GM18907 (cell line): ENCODE measurements at regions not wholly inside any gene's neighbourhood (a gene's known extent, or its start where the extent isn't known, plus 50 kb on each side); places are given as distances from the start of the nearest gene placed in this dataset.

Experiments used
- ATAC-seq: cut with Tn5 transposase; IDR thresholded peaks from one replicate; pipeline ENCODE4 v1.9.1; 2021; ENCODE audit warnings: mild to moderate bottlenecking, moderate library complexity; ENCODE audit not compliant: unreplicated experiment

DNA sequence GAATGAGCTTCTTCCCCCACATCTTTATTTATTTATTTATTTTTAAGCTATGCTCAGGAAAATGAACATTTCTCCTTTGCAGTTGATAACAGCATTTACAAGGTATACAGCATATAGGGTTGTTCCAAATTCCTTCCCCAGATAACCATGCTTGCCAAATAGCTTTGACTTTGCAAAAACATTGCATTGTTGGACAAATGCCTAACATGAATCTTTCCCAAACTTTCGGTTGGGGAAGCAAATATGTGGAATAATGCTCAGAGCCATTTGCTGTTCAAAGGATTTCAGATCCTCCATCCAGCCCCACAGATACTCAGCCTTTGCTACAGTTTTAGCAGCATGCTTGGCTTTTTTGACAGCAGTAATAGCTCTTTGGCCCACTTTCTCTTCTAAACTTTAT is 127.2 kb upstream of the AGA start:
- no peak for ATAC-seq

GRCh38 chr4:177573507-177573906 is 131.3 kb upstream of the AGA start:
- no peak for ATAC-seq

- ATAC-seq, result no peak
Measured at GRCh38 chr4:177574446-177574845, 132.2 kb upstream of the AGA start.

GRCh38 chr4:177579649-177580048 is 137.4 kb upstream of the AGA start:
- no peak for ATAC-seq

DNA sequence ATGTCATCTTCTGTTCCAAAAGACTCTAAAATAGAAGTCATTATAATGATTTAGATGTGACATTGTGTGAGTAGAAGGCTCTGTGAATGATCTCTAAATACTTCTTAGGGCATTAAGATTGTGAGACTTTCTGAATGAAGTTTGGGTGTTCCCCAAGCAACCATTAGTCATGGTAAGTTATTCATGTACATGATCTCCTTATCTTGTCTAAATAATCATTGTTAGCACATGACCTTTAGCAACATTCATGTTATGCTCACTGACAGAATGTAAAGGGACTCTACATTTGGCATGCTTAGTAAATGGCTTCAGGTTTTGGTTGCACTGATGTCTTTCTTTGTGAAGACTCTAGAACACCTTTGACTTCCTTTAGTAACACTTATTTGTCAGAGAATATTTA is 140.8 kb upstream of the AGA start:
- no peak for ATAC-seq

DNA sequence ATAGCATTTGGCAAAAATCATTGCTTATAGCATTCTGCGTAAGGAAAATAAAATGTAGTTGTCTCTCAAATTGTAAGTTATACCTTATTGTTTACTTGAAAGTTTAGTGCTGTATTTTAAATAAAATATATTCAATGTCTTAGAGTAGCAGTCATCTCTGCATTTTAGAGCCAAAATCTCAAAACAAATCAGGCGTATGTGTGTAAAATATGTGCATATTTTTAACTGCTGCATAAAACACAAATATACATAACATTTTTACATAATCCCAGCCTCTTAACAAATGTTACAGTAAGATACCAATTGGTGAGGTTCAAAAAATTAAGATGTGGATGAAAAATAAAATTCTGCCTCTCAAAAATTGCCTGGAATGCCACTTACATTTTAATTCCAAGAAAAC is 145.8 kb upstream of the AGA start:
- no peak for ATAC-seq

DNA sequence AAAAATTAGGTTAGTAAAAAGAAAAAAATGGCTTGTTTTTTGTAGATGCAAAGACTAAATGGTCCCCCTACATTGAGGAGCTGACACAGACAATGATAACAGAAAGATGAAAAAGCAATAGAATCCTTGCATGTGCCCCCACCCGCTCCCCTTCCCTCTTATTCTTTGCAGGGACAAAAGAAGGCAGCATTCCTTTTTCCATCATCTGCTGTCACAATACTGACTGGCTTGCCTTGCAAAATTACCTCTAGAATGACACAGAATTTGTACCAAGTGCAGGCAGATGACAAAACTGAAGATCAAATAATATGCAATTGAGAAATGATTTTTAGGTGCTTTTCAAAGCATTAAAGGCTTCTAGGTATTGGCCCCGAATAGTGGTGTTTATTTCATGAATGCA is 153.1 kb upstream of the AGA start:
- ATAC-seq, result no peak

- ATAC-seq, result no peak
Measured at GRCh38 chr4:177596035-177596434, 153.8 kb upstream of the AGA start.

- no peak for ATAC-seq
Measured at GRCh38 chr4:177596991-177597390, 154.8 kb upstream of the AGA start.

DNA sequence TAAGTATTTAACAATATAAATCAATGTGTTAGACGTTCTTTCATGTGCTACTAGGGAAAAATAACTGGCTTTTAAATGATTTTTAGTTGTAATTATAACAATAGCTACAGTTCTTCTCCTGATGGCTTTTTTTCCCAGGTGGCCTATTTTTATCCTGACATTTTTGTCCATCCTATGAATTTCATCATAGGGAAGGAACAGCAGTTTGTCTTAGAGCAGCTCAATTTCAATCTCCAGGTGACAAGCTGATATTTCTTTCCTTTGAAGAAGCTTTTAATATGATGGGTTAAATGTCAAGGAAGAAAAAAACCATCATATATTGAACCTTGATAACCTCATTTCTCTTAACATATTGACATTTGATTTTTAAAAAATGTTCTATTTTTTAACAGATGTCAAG is 163.0 kb upstream of the AGA start:
- ATAC-seq, result no peak

DNA sequence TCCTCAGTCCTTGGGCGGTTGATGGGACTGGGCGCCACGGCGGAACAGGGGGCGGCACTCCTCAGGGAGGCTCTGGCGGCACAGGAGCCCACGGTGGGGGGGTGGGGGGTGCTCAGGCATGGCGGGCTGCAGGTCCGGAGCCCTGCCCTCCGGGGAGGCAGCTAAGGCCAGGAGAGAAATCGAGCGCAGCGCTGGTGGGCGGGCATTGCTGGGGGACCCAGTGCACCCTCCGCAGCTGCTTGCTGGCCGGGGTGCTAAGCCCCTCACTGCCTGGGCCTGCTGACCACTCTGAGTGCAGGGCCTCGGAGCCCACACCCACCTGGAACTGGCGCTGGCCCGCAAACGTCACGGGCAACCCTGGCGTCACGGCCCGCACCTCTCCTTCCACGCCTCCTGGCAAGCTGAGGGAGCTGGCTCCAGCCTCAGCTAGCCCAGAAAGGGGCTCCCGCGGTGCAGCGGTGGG is 164.9 kb upstream of the AGA start:
- no peak for ATAC-seq

DNA sequence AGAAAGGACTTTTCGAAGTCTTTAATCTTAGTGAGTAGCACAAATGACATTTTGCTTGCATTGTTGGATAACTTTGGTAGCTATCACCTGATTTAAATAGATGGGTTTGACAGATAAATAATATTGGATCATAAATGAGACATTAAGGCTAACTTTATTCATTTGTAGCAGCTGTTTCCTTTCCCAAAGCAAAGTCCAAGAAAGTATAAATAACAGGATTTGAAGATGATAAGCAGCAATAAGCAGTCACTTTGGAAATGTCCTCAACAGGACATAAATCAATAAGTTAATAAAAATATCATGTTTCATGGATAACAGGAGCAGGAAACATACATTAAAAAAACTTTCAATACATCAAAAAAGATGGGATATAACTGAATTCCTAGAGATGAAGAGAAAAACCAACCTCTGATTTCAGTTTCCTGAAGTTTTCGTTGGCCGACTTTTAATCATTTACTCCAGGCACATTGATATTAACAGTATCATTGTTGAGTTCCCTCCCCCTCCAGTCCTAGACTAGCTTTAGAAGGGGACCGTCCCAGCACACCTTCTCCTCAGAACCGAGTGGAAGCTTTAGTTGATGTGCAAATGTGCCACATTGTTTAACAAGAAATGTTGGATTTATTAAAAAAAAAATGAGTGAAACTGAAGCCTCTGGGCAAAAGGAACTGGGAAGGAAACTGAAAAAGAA is 169.9 kb upstream of the AGA start:
- ATAC-seq, result no peak

GRCh38 chr4:177612684-177613083 is 170.4 kb upstream of the AGA start:
- no peak for ATAC-seq

- ATAC-seq, result no peak
Measured at GRCh38 chr4:177632481-177632880, 190.2 kb upstream of the AGA start.

- no peak for ATAC-seq
Measured at GRCh38 chr4:177638871-177639270, 196.6 kb upstream of the AGA start.

GRCh38 chr4:177640864-177641263 is 198.6 kb upstream of the AGA start:
- no peak for ATAC-seq

GRCh38 chr4:177660223-177660622 is 218.0 kb upstream of the AGA start:
- no peak for ATAC-seq

DNA sequence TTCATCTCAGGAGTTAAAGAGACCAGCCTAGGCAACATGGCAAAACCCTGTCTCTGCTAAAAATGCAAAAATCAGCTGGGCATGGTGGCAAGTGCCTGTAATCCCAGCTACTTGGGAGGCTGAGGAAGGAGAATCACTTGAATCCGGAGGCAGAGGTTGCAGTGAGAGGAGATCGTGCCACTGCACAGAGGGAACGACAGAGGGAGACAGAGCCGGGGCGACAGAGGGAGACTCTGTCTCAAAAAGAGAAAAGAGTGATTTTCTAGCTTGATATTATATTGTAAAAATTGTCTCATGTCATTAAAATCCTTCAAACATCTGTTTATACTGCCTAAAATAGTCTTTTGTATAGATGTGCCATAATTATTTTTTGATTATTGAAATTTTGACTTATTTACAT is 225.4 kb upstream of the AGA start:
- no peak for ATAC-seq

- ATAC-seq, result peak; percentile 40
Measured at GRCh38 chr4:177671387-177671786, 229.2 kb upstream of the AGA start.

GRCh38 chr4:177671845-177672244 is 229.6 kb upstream of the AGA start:
- ATAC-seq, result peak; percentile 61

GRCh38 chr4:177673985-177674489 is 231.8 kb upstream of the AGA start:
- no peak for ATAC-seq

GRCh38 chr4:177680308-177680707 is 238.1 kb upstream of the AGA start:
- ATAC-seq, result no peak

DNA sequence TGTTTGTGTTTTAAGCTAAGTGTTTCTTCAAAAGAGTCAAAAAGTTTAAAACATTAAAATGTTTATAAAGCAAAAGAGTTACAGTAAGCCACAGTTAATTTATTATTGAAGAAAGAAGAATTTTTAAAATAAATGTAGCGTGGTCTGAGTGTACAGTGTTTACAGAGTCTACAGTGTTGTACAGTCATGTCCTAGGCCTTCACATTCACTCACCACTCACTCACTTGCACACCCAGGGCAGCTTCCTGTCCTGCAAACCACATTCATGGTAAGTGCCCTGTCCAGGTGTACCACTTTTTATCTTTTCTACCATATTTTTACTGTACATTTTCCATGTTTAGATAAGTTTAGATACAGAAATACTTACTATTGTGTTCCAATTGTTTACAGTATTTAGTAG is 239.7 kb upstream of the AGA start:
- no peak for ATAC-seq
